ENCODE measurements at regions not wholly inside any gene's neighbourhood (a gene's known extent, or its start where the extent isn't known, plus 50 kb on each side); places are given as distances from the start of the nearest gene placed in this dataset.
"Not testable (repeated sequence)": the region's sequence is repeated elsewhere in the genome, so short reads cannot be mapped to it uniquely, and the experiment has no call there.

GRCh38 chr16:52104993-52105392 is 441.9 kb downstream of the TOX3 start:
- not testable (repeated sequence) for DNase-seq (ENCODE audit: low read depth, low spot score)

- no peak for DNase-seq (ENCODE audit: low read depth, low spot score)
Observed at GRCh38 chr16:52103791-52104190, 443.2 kb downstream of the TOX3 start.

- no peak for DNase-seq (ENCODE audit: low read depth, low spot score)
Observed at GRCh38 chr16:52101246-52101645, 445.7 kb downstream of the TOX3 start.

GRCh38 chr16:52099382-52099781 is 447.6 kb downstream of the TOX3 start:
- DNase-seq (ENCODE audit: low read depth, low spot score) = no peak

- DNase-seq (ENCODE audit: low read depth, low spot score) = no peak
Observed at GRCh38 chr16:52095471-52095870, 451.5 kb downstream of the TOX3 start.

GRCh38 chr16:52092126-52092525 is 454.8 kb downstream of the TOX3 start:
- no peak for DNase-seq (ENCODE audit: low read depth, low spot score)

- DNase-seq (ENCODE audit: low read depth, low spot score) = peak; percentile 92
Observed at GRCh38 chr16:52090080-52090479, 456.9 kb downstream of the TOX3 start.

GRCh38 chr16:52089476-52089875 is 457.5 kb downstream of the TOX3 start:
- DNase-seq (ENCODE audit: low read depth, low spot score) = no peak

GRCh38 chr16:52086901-52087300 is 460.0 kb downstream of the TOX3 start:
- DNase-seq (ENCODE audit: low read depth, low spot score) = no peak

- DNase-seq (ENCODE audit: low read depth, low spot score) = peak; percentile 22
Observed at GRCh38 chr16:52078716-52079655, 468.0 kb downstream of the TOX3 start.

GRCh38 chr16:52077607-52078006 is 469.3 kb downstream of the TOX3 start:
- no peak for DNase-seq (ENCODE audit: low read depth, low spot score)

GRCh38 chr16:52076801-52077201 is 470.1 kb downstream of the TOX3 start:
- no peak for DNase-seq (ENCODE audit: low read depth, low spot score)

- DNase-seq (ENCODE audit: low read depth, low spot score) = no peak
Observed at GRCh38 chr16:52076332-52076731, 470.6 kb downstream of the TOX3 start.

GRCh38 chr16:52074133-52074532 is 472.8 kb downstream of the TOX3 start:
- DNase-seq (ENCODE audit: low read depth, low spot score) = no peak

GRCh38 chr16:52073024-52073423 is 473.9 kb downstream of the TOX3 start:
- no peak for DNase-seq (ENCODE audit: low read depth, low spot score)

GRCh38 chr16:52071101-52071500 is 475.8 kb downstream of the TOX3 start:
- DNase-seq (ENCODE audit: low read depth, low spot score) = no peak

GRCh38 chr16:52070341-52071057 is 476.4 kb downstream of the TOX3 start:
- DNase-seq (ENCODE audit: low read depth, low spot score) = no peak

- DNase-seq (ENCODE audit: low read depth, low spot score) = peak; percentile 79
Observed at GRCh38 chr16:52069866-52070265, 477.1 kb downstream of the TOX3 start.

- peak; percentile 70 for DNase-seq (ENCODE audit: low read depth, low spot score)
Observed at GRCh38 chr16:52068447-52069074, 478.4 kb downstream of the TOX3 start.

GRCh38 chr16:52066962-52067361 is 480.0 kb downstream of the TOX3 start:
- DNase-seq (ENCODE audit: low read depth, low spot score) = no peak

GRCh38 chr16:52056259-52056658 is 490.7 kb downstream of the TOX3 start:
- no peak for DNase-seq (ENCODE audit: low read depth, low spot score)

GRCh38 chr16:52055381-52055780 is 491.6 kb downstream of the TOX3 start:
- DNase-seq (ENCODE audit: low read depth, low spot score) = no peak
